OCI-LY3 (cell line): ENCODE measurements at regions not wholly inside any gene's neighbourhood (a gene's known extent, or its start where the extent isn't known, plus 50 kb on each side); places are given as distances from the start of the nearest gene placed in this dataset.

Source experiments
- H2AFZ ChIP-seq: fragments of 200-600, 300-600 bp; shearing (Covaris generic); 2 replicates; pipeline ENCODE4 v1.6.0; 2014; ENCODE audit warnings: antibody characterized with exemption, low read depth, low read length
- H3K27ac ChIP-seq: fragments of 200-600, 300-600 bp; sonication (generic); 2 replicates; pipeline ENCODE4 v1.5.1; 2014; ENCODE audit warnings: mild to moderate bottlenecking, low read length, moderate library complexity, mixed read lengths
- H3K27me3 ChIP-seq: fragments of 200-600, 300-600 bp; sonication (generic); 2 replicates; pipeline ENCODE4 v1.6.1; 2014; ENCODE audit warnings: low read depth, low read length, mixed read lengths
- H3K36me3 ChIP-seq: fragments of 200-600, 300-600 bp; sonication (generic); replicated peaks from 2 replicates; pipeline ENCODE3; 2014; ENCODE audit warnings: low read depth, low read length, mixed read lengths
- H3K4me1 ChIP-seq: fragments of 300-600, 200-600 bp; sonication (generic); 2 replicates; pipeline ENCODE4 v1.6.1; 2014; ENCODE audit warnings: low read length, mixed read lengths
- H3K4me2 ChIP-seq: fragments of 200-600, 300-600 bp; sonication (generic); 2 replicates; pipeline ENCODE4 v1.6.1; 2014; ENCODE audit warnings: low read length, mixed read lengths
- H3K4me3 ChIP-seq: fragments of 300-600, 200-600 bp; sonication (generic); 2 replicates; pipeline ENCODE4 v1.5.1; 2014; ENCODE audit warnings: antibody characterized with exemption, mild to moderate bottlenecking, low read length, moderate library complexity
- H3K79me2 ChIP-seq: fragments of 300-600, 200-600 bp; shearing (Covaris generic); 2 replicates; pipeline ENCODE4 v1.6.1; 2014; ENCODE audit warnings: mild to moderate bottlenecking, low read length, mixed read lengths
- H3K9ac ChIP-seq: fragments of 300-600, 200-600 bp; shearing (Covaris generic); 2 replicates; pipeline ENCODE4 v1.6.0; 2014; ENCODE audit warnings: mild to moderate bottlenecking, low read length, moderate library complexity
- H3K9me3 ChIP-seq: fragments of 200-600, 300-600 bp; shearing (Covaris generic); 2 replicates; pipeline ENCODE4 v1.6.1; 2014; ENCODE audit warnings: low read length, mixed read lengths; ENCODE audit not compliant: insufficient read depth
- H4K20me1 ChIP-seq: fragments of 200-600, 300-600 bp; sonication (generic); 2 replicates; pipeline ENCODE4 v1.6.1; 2016; ENCODE audit warnings: low read length, mixed read lengths; ENCODE audit not compliant: insufficient read depth
- CTCF ChIP-seq: fragments of 200-600, 300-600 bp; sonication (generic); IDR thresholded peaks from 2 replicates; pipeline ENCODE4 v1.5.1; 2014; ENCODE audit warnings: antibody characterized with exemption, low read length, low read depth
- EZH2phosphoT487 ChIP-seq: fragments of 200-600 bp; shearing (Covaris generic); IDR thresholded peaks from 2 replicates; pipeline ENCODE4 v1.6.1; 2018; ENCODE audit warnings: antibody characterized with exemption, mixed run types, low read depth

- Histone ChIP-seq H3K9ac (no peak overlapping the region), H3K79me2 (no peaks in the 10 kb centered on the region), H4K20me1 (no peaks in the 10 kb centered on the region), H3K4me3 (no peak overlapping the region), H3K36me3 (no peaks in the 10 kb centered on the region), H3K4me2 (no peak overlapping the region), H3K9me3 (no peaks in the 10 kb centered on the region), H3K4me1 (no peaks in the 10 kb centered on the region; the same call in 1 of the 2 replicates), H2AFZ (no peak overlapping the region), H3K27me3 (no peaks in the 10 kb centered on the region), H3K27ac (no peak overlapping the region)
- TF ChIP-seq EZH2phosphoT487 = no peak
- no peak for TF ChIP-seq CTCF
These were observed 1020.4 kb downstream of the CDH18 start for GRCh38 chr5:18967637-18968036.

- no peaks in the 10 kb centered on the region; the same call in 1 of the 2 replicates for H3K4me1 ChIP-seq
- no peaks in the 10 kb centered on the region for H3K36me3 ChIP-seq
- H3K27ac ChIP-seq = no peak overlapping the region
- TF ChIP-seq EZH2phosphoT487 (no peak), CTCF (no peak)
- H2AFZ ChIP-seq = no peak overlapping the region
- H3K4me3 ChIP-seq = no peak overlapping the region
- H3K27me3 ChIP-seq = no peaks in the 10 kb centered on the region
- no peak overlapping the region for H3K9ac ChIP-seq
- H4K20me1 ChIP-seq = no peaks in the 10 kb centered on the region
- H3K79me2 ChIP-seq = no peaks in the 10 kb centered on the region
- H3K9me3 ChIP-seq = no peaks in the 10 kb centered on the region
- no peak overlapping the region for H3K4me2 ChIP-seq
These were observed 1019.0 kb downstream of the CDH18 start for GRCh38 chr5:18968966-18969365.

- no peak for TF ChIP-seq CTCF
- no peak for TF ChIP-seq EZH2phosphoT487
- Histone ChIP-seq H3K27ac (no peak overlapping the region), H3K9me3 (no peaks in the 10 kb centered on the region), H3K27me3 (no peaks in the 10 kb centered on the region), H3K4me3 (no peak overlapping the region), H3K79me2 (no peaks in the 10 kb centered on the region), H3K9ac (no peak overlapping the region), H2AFZ (no peak overlapping the region; the same call in 1 of the 2 replicates), H3K4me1 (no peaks in the 10 kb centered on the region; the same call in 1 of the 2 replicates), H3K4me2 (no peak overlapping the region; the same call in 1 of the 2 replicates), H3K36me3 (no peaks in the 10 kb centered on the region), H4K20me1 (no peaks in the 10 kb centered on the region)
These were observed 1018.0 kb downstream of the CDH18 start for GRCh38 chr5:18970000-18970399.

GRCh38 chr5:18972177-18972576 is 1015.8 kb downstream of the CDH18 start:
- H3K27ac ChIP-seq = no peak overlapping the region
- no peak overlapping the region for H3K9ac ChIP-seq
- no peak overlapping the region for H3K4me3 ChIP-seq
- H3K36me3 ChIP-seq = no peaks in the 10 kb centered on the region
- no peak overlapping the region for H3K4me2 ChIP-seq
- H3K79me2 ChIP-seq = no peaks in the 10 kb centered on the region
- H3K9me3 ChIP-seq = no peaks in the 10 kb centered on the region
- H3K4me1 ChIP-seq = no peaks in the 10 kb centered on the region; the same call in 1 of the 2 replicates
- H3K27me3 ChIP-seq = no peaks in the 10 kb centered on the region
- no peak overlapping the region for H2AFZ ChIP-seq
- no peaks in the 10 kb centered on the region for H4K20me1 ChIP-seq
- no peak for TF ChIP-seq EZH2phosphoT487
- TF ChIP-seq CTCF = no peak
